ENCODE measurements at regions not wholly inside any gene's neighbourhood (a gene's known extent, or its start where the extent isn't known, plus 50 kb on each side); places are given as distances from the start of the nearest gene placed in this dataset.

- TF ChIP-seq CTCF (conservative IDR thresholded peaks at IDR 0.05; ENCODE audit: low read length) = no peak
- no peak for TF ChIP-seq EZH2phosphoT487 (IDR thresholded peaks at IDR 0.05; ENCODE audit: borderline replicate concordance, low read depth, low read length)
These were observed 125.5 kb upstream of the NMNAT3 start for GRCh38 chr3:139803294-139803693.
